ENCODE measurements at regions not wholly inside any gene's neighbourhood (a gene's known extent, or its start where the extent isn't known, plus 50 kb on each side); places are given as distances from the start of the nearest gene placed in this dataset.

DNA sequence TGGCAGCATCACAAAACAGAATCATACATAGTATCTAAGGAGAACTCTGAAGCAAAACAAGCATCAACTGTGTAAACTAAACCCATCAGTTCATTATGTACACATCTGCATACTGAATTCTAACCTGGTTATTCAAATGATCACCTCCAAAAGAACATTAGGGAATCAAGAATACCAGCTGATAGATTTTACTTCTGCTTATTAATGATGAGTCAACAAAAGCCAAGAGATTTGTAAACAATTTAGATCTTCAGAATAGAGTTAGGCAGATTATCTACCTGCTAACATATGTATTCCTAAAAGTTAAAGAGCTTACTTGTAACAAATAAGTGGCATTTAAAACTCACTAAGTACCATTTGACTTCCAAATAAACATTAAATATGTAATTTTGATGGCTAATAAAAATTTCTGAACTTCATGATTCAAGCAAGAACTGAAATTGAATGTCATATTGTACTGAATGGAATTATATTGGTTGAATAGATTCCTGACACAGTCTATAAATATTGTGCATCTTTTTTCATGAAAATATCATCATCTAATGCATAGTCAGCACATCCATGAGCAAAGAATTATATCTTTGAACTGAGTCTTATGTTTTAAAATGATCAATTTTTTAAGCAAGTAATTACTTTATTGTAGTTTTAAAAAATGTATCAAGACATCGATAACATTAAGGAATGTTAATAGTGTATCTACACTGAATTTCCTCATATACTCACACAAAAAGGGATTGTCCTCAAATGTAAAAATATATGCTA, 470.5 kb downstream of the GRXCR1 start:
- TF ChIP-seq, protein P1, sequence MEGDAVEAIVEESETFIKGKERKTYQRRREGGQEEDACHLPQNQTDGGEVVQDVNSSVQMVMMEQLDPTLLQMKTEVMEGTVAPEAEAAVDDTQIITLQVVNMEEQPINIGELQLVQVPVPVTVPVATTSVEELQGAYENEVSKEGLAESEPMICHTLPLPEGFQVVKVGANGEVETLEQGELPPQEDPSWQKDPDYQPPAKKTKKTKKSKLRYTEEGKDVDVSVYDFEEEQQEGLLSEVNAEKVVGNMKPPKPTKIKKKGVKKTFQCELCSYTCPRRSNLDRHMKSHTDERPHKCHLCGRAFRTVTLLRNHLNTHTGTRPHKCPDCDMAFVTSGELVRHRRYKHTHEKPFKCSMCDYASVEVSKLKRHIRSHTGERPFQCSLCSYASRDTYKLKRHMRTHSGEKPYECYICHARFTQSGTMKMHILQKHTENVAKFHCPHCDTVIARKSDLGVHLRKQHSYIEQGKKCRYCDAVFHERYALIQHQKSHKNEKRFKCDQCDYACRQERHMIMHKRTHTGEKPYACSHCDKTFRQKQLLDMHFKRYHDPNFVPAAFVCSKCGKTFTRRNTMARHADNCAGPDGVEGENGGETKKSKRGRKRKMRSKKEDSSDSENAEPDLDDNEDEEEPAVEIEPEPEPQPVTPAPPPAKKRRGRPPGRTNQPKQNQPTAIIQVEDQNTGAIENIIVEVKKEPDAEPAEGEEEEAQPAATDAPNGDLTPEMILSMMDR (IDR thresholded peaks at IDR 0.05; ENCODE audit: insufficient read depth, low read length, poor library complexity, severe bottlenecking): no peak
- no peak for TF ChIP-seq EZH2phosphoT487 (conservative IDR thresholded peaks at IDR 0.05; ENCODE audit: low read length)

Measured in SU-DHL-6 (cell line).